Fibroblast of lung (primary cell): ENCODE measurements at regions not wholly inside any gene's neighbourhood (a gene's known extent, or its start where the extent isn't known, plus 50 kb on each side); places are given as distances from the start of the nearest gene placed in this dataset.

Experiments
- DNase-seq, 2 donors: peaks; one replicate each; pipeline versions ENCODE4 v3.0.0 to v3.0.0-alpha.2; 2010; ENCODE audit warnings: low read depth in 2 of 2
- H2AFZ ChIP-seq: 2 replicates; pipeline ENCODE4 v1.5.1; 2012; ENCODE audit warnings: low read length, control low read depth, inconsistent platforms
- H3K27ac ChIP-seq: 2 replicates; pipeline ENCODE4 v1.5.1; 2011; ENCODE audit warnings: low read length, control low read depth; ENCODE audit not compliant: insufficient read depth
- H3K27me3 ChIP-seq: 2 replicates; pipeline ENCODE4 v1.5.1; 2011; ENCODE audit warnings: mild to moderate bottlenecking, low read length; ENCODE audit not compliant: control insufficient read depth, insufficient read depth
- H3K36me3 ChIP-seq: 2 replicates; pipeline ENCODE4 v1.5.1; 2011; ENCODE audit warnings: low read length; ENCODE audit not compliant: control insufficient read depth, insufficient read depth
- H3K4me1 ChIP-seq: 2 replicates; pipeline ENCODE4 v1.5.1; 2011; ENCODE audit warnings: low read length; ENCODE audit not compliant: control insufficient read depth, insufficient read depth; ENCODE audit errors: extremely low read depth
- H3K4me2 ChIP-seq: 2 replicates; pipeline ENCODE4 v1.5.1; 2011; ENCODE audit warnings: low read length, control low read depth; ENCODE audit not compliant: insufficient read depth; ENCODE audit errors: extremely low read depth
- H3K4me3 ChIP-seq, 4 experiments: fragments of 200-600 bp in 1 of 4; sonication (generic) in 1 of 4; replicated peaks in 1 of 4; 2 replicates each; pipeline ENCODE4 v1.5.1; 2011 to 2016; ENCODE audit warnings: low read length in 4 of 4, low read depth in 3 of 4, mild to moderate bottlenecking in 3 of 4, control low read depth in 2 of 4, inconsistent platforms in 1 of 4, mixed read lengths in 1 of 4; ENCODE audit not compliant: insufficient read depth in 1 of 4; ENCODE audit errors: control extremely low read depth in 1 of 4
- H3K79me2 ChIP-seq: 2 replicates; pipeline ENCODE4 v1.5.1; 2012; ENCODE audit warnings: mild to moderate bottlenecking, low read length, inconsistent platforms; ENCODE audit not compliant: control insufficient read depth, insufficient read depth
- H3K9ac ChIP-seq: 2 replicates; pipeline ENCODE4 v1.5.1; 2011; ENCODE audit warnings: mild to moderate bottlenecking, low read length, control low read depth; ENCODE audit not compliant: insufficient read depth
- H3K9me3 ChIP-seq: 2 replicates; pipeline ENCODE4 v1.5.1; 2012; ENCODE audit warnings: low read depth, low read length; ENCODE audit not compliant: control insufficient read depth, insufficient read depth
- H4K20me1 ChIP-seq: 2 replicates; pipeline ENCODE4 v1.5.1; 2011; ENCODE audit warnings: low read length; ENCODE audit not compliant: control insufficient read depth, insufficient read depth; ENCODE audit errors: extremely low read depth
- CTCF ChIP-seq, 2 donors: IDR thresholded peaks in 1 of 2; conservative IDR thresholded peaks in 1 of 2; 1 replicate in 1 of 2; 2 replicates in 1 of 2; pipeline ENCODE4 v1.5.1; 2011 to 2012; ENCODE audit warnings: low read length in 2 of 2, control low read depth in 1 of 2, inconsistent platforms in 1 of 2, low read depth in 1 of 2, mild to moderate bottlenecking in 1 of 2
- EZH2 ChIP-seq: IDR thresholded peaks from 2 replicates; pipeline ENCODE4 v1.5.1; 2012; ENCODE audit warnings: low read length, control low read depth, mild to moderate bottlenecking; ENCODE audit errors: missing control alignments

GRCh38 chr15:100735129-100736053 is 133.0 kb downstream of the ASB7 start:
- TF ChIP-seq EZH2 (no peak), CTCF (conservative IDR thresholded peaks at IDR 0.05 in 1 of 2, IDR thresholded peaks at IDR 0.05 in 1 of 2; ENCODE audit: low read depth in 1 of 2, low read length in 2 of 2) (no peak)

GRCh38 chr15:100737214-100737613 is 134.8 kb downstream of the ASB7 start:
- Histone ChIP-seq H3K79me2 (no peaks in the 10 kb centered on the region), H3K27me3 (no peaks in the 10 kb centered on the region), H3K27ac (no peak overlapping the region), H3K9ac (no peak overlapping the region), H4K20me1 (no peaks in the 10 kb centered on the region), H3K36me3 (no peaks in the 10 kb centered on the region), H3K4me2 (no peak overlapping the region), H3K4me1 (peaks cover 2% of the 10 kb centered on the region), H2AFZ (no peak overlapping the region), H3K4me3 (no peak overlapping the region), H3K9me3 (no peaks in the 10 kb centered on the region)
- TF ChIP-seq CTCF (conservative IDR thresholded peaks at IDR 0.05 in 1 of 2, IDR thresholded peaks at IDR 0.05 in 1 of 2; ENCODE audit: low read depth in 1 of 2, low read length in 2 of 2) = no peak
- TF ChIP-seq EZH2 = no peak
- DNase-seq = no peak

More at GRCh38 chr15:100735129-100736053, 133.0 kb downstream of the ASB7 start:
- Histone ChIP-seq H3K9ac (no peak overlapping the region), H3K4me2 (no peak overlapping the region), H3K9me3 (no peaks in the 10 kb centered on the region), H3K4me3 (no peak overlapping the region), H2AFZ (no peak overlapping the region), H3K27me3 (no peaks in the 10 kb centered on the region), H4K20me1 (no peaks in the 10 kb centered on the region), H3K36me3 (no peaks in the 10 kb centered on the region), H3K27ac (no peak overlapping the region), H3K4me1 (peaks cover 2% of the 10 kb centered on the region), H3K79me2 (no peaks in the 10 kb centered on the region)
- DNase-seq = no peak

GRCh38 chr15:100738614-100739013 is 136.2 kb downstream of the ASB7 start:
- H3K9ac ChIP-seq = no peak overlapping the region
- DNase-seq = no peak
- no peaks in the 10 kb centered on the region for H3K9me3 ChIP-seq
- H3K4me2 ChIP-seq = no peak overlapping the region
- H3K36me3 ChIP-seq = no peaks in the 10 kb centered on the region
- H3K27me3 ChIP-seq = no peaks in the 10 kb centered on the region
- no peaks in the 10 kb centered on the region for H4K20me1 ChIP-seq
- H3K4me3 ChIP-seq = no peak overlapping the region
- H3K79me2 ChIP-seq = no peaks in the 10 kb centered on the region
- no peak overlapping the region for H2AFZ ChIP-seq
- H3K27ac ChIP-seq = no peak overlapping the region
- TF ChIP-seq CTCF (conservative IDR thresholded peaks at IDR 0.05 in 1 of 2, IDR thresholded peaks at IDR 0.05 in 1 of 2; ENCODE audit: low read depth in 1 of 2, low read length in 2 of 2) (no peak), EZH2 (no peak)
- no peaks in the 10 kb centered on the region for H3K4me1 ChIP-seq
